HEK293 (cell line): ENCODE measurements at regions not wholly inside any gene's neighbourhood (a gene's known extent, or its start where the extent isn't known, plus 50 kb on each side); places are given as distances from the start of the nearest gene placed in this dataset.

Experiments
- CTCF ChIP-seq: fragments of 450-650 bp; formaldehyde crosslinking; IDR thresholded peaks from 2 replicates; pipeline ENCODE4 v1.5.1; 2016; ENCODE audit warnings: missing biosample characterization, missing genetic modification characterization
- TCF7L2 ChIP-seq: IDR thresholded peaks from 2 replicates; pipeline ENCODE4 v1.6.1; 2011; ENCODE audit warnings: low read depth, mild to moderate bottlenecking, inconsistent platforms, low read length, moderate library complexity, borderline replicate concordance
- ZNF140 ChIP-seq: fragments of 450-650 bp; formaldehyde crosslinking; IDR thresholded peaks from 2 replicates; pipeline ENCODE4 v1.5.1; 2016; ENCODE audit warnings: missing biosample characterization, missing genetic modification characterization
- ZNF23 ChIP-seq: fragments of 450-650 bp; formaldehyde crosslinking; IDR thresholded peaks from 2 replicates; pipeline ENCODE4 v1.5.1; 2016; ENCODE audit warnings: missing biosample characterization, missing genetic modification characterization, borderline replicate concordance
- ZNF24 ChIP-seq: fragments of 450-650 bp; formaldehyde crosslinking; IDR thresholded peaks from 2 replicates; pipeline ENCODE4 v1.5.1; 2016; ENCODE audit warnings: missing biosample characterization, missing genetic modification characterization
- ZNF677 ChIP-seq: fragments of 450-650 bp; IDR thresholded peaks from 2 replicates; pipeline ENCODE4 v1.5.0; 2018; ENCODE audit warnings: missing biosample characterization, mild to moderate bottlenecking, missing genetic modification characterization, moderate library complexity
- TF ChIP-seq, protein P1 (sequence below): fragments of 450-650 bp; formaldehyde crosslinking; IDR thresholded peaks from 2 replicates; pipeline ENCODE4 v1.5.1; 2016; ENCODE audit warnings: missing biosample characterization, missing genetic modification characterization
- TF ChIP-seq, protein P2 (sequence below): fragments of 450-650 bp; formaldehyde crosslinking; IDR thresholded peaks from 2 replicates; pipeline ENCODE4 v1.5.1; 2016; ENCODE audit warnings: missing biosample characterization, missing genetic modification characterization

GRCh38 chr11:42595876-42596275 lies 715.9 kb upstream of the API5 start:
- TF ChIP-seq ZNF677 (tag by site-specific recombination) (no peak), CTCF (tag by site-specific recombination) (no peak), ZNF23 (tag by site-specific recombination) (no peak), ZNF140 (no peak), TCF7L2 (no peak), ZNF24 (tag by site-specific recombination) (no peak)
- TF ChIP-seq, protein P1, sequence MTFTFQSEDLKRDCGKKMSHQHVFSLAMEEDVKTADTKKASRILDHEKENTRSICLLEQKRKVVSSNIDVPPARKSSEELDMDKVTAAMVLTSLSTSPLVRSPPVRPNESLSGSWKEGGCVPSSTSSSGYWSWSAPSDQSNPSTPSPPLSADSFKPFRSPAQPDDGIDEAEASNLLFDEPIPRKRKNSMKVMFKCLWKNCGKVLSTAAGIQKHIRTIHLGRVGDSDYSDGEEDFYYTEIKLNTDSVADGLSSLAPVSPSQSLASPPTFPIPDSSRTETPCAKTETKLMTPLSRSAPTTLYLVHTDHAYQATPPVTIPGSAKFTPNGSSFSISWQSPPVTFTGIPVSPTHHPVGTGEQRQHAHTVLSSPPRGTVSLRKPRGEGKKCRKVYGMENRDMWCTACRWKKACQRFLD (tag by site-specific recombination), result no peak
- TF ChIP-seq, protein P2, sequence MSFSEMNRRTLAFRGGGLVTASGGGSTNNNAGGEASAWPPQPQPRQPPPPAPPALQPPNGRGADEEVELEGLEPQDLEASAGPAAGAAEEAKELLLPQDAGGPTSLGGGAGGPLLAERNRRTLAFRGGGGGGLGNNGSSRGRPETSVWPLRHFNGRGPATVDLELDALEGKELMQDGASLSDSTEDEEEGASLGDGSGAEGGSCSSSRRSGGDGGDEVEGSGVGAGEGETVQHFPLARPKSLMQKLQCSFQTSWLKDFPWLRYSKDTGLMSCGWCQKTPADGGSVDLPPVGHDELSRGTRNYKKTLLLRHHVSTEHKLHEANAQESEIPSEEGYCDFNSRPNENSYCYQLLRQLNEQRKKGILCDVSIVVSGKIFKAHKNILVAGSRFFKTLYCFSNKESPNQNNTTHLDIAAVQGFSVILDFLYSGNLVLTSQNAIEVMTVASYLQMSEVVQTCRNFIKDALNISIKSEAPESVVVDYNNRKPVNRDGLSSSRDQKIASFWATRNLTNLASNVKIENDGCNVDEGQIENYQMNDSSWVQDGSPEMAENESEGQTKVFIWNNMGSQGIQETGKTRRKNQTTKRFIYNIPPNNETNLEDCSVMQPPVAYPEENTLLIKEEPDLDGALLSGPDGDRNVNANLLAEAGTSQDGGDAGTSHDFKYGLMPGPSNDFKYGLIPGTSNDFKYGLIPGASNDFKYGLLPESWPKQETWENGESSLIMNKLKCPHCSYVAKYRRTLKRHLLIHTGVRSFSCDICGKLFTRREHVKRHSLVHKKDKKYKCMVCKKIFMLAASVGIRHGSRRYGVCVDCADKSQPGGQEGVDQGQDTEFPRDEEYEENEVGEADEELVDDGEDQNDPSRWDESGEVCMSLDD (tag by site-specific recombination), result no peak
